ENCODE measurements at regions not wholly inside any gene's neighbourhood (a gene's known extent, or its start where the extent isn't known, plus 50 kb on each side); places are given as distances from the start of the nearest gene placed in this dataset.

DNA sequence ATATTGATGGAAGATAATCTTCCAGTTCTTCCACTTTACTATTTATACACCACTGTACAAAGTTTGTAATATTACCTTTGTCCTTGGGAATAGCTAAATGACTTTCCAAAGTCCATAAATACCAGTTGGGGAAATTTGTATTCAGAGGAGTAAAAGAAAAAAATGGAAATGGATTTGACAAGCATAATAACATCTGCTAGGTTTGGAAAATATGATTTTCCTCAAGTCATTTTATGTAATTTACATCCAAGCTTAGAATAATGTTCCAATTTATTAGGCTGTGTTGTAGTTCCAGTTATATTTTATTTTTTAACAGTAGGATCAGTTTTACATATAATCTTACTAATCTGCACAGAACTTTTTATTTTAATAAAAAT, 563.0 kb upstream of the PKDCC start:
- DNase-seq (ENCODE audit: low read depth) = no peak

GRCh38 chr2:41486948-41487347, 560.9 kb upstream of the PKDCC start:
- no peak for DNase-seq (ENCODE audit: low read depth)

DNA sequence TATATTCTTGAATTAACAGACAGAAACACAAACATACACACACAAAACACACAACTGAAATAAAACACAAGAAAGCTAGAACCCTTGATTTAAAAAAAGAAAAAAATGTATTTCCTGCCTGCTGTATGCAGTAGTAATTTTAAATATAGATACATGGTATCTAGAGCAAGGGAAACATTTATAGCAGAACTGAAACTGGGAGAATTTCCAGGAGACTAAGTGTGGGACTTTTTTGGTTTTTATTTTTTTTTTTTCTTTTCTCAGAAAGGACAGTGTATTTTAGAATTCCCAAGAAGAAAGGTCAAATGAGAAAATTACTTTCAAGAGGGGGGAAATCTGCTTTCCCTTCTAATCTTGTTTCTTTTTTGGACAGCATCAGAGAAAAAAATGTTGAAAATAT, 558.9 kb upstream of the PKDCC start:
- DNase-seq (ENCODE audit: low read depth) = no peak

DNA sequence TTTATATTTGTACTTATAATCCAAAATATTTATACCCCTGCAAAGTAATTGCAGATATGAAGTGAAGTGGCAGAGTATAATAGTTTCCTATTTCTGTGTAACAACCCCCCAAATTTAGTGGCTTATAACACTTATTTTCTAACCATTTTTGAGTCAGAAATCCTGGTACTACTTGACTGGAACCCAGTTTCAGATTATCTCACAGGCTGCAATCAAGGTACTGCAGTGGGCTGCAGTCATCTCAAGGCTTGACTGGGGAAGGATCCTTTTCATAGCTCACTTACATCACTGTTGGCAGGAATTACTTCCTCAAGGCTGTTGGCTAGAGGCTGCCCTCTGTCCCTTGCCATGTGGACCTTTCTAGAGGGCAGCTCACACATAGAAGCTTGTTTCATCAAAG, 558.2 kb upstream of the PKDCC start:
- DNase-seq (ENCODE audit: low read depth) = no peak

DNA sequence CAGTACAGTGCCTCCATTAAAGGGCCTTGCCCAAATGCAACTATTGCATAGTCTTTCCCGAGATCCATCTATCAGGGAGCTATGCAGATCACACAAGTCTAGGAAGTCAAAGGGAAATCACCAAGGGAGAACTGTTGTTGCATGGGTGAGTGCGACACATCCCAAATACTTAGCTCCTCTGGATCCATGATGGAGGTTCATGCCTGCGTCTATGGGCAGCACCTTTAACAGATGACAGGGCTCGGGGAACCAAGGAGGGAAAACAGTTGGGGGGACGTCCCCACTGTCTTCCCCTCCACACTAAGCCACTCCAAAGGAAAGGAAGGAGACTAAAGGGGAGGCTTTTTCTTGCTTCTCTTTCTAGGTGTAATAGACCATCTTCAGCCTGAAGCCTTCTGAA, 552.8 kb upstream of the PKDCC start:
- DNase-seq (ENCODE audit: low read depth) = no peak

DNA sequence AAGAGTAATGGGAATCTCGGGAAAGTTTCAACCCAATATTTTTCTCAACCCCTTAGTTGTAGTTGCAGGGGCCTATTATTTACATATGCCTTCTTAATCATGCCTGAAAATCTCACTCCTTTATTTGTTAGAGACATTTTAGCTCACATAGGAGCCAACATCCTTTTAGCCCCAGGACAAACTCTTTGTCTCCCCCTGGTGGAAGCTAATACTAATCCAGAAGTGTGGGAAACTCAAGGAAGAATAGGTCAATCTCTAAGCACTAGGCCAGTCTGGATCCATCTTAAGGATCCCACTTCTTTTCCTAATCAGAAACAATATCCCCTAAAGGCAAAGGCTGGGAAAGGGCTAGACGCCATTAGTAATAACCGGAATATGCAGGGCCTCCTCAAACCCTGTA, 550.9 kb upstream of the PKDCC start:
- DNase-seq (ENCODE audit: low read depth) = peak; percentile 1

DNA sequence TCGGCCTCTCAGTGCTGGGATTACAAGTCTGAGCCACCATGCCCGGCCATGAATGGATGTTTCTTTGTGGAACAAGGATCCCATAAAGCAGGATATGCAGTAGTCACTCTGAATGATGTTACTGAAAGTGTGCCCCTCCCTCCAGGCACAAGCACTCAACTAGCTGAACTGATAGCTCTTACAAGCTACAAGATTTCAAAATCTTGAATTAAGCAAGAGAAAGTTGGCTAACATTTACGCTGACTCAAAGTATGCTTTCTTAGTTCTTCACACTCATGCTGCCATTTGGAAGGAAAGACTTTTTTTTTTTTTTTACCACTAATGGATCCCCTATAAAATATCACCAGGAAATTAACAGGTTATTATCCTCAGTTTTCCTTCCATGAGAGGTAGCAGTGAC, 549.0 kb upstream of the PKDCC start:
- no peak for DNase-seq (ENCODE audit: low read depth)

DNA sequence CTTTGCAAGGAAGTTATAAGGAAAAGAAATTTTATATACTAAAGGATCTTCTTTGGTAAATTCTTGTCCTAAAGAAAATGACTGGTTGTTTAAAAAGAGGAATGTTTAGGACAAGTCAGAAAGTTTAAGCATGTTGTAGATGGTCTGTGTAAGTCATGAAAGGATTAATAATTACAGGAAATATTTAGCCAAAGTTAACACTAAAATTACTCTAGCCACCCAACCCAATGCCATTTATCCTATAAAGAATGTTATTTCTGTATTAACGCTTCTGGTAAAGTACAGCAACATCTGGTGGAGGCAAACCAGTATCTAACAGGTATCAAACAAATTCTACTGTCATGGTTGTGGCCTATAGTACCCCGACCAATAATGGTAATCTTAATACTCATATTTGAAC, 546.9 kb upstream of the PKDCC start:
- DNase-seq (ENCODE audit: low read depth) = no peak

DNA sequence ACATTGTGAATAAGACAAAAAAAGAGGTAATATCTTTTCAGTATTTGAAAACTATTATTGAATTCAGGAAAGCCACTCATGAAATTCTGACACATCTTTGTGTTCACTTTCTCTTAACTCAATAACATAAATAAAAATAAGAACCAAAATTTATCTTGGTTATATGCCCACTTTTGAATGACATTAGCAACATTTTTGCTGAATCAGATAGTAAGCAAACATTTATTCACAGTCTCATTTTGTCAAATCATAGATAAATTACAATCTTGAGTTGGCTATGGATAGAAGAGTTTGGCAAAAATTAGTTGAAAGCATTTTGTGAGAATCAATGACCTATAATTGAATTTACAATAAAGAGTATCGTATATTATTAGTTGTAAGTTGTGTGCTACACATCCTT, 545.1 kb upstream of the PKDCC start:
- DNase-seq (ENCODE audit: low read depth) = no peak

GRCh38 chr2:41504532-41504931, 543.3 kb upstream of the PKDCC start:
- DNase-seq (ENCODE audit: low read depth) = no peak

- DNase-seq (ENCODE audit: low read depth) = no peak
Observed at GRCh38 chr2:41510108-41510507, 537.7 kb upstream of the PKDCC start.

DNA sequence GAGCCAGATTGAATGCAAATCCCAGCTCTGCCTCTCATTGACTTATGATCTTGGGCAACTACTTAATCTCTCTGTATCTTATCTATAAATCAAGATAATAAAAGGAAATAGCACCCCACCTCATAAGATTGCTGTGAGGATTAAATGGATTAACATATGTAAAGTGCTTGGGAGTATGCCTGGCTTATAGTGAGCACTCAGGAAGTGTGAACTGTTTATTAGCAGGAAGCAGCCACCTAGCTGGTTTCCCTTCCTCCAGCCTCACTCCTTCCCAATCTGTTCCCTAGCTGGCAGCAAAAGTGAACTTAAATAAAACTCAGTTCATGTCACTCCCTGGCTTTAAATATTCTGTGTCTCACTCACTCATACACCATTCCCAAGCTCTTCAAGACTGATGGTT, 526.6 kb upstream of the PKDCC start:
- no peak for DNase-seq (ENCODE audit: low read depth)

- no peak for DNase-seq (ENCODE audit: low read depth)
Observed at GRCh38 chr2:41527525-41528323, 520.1 kb upstream of the PKDCC start.

DNA sequence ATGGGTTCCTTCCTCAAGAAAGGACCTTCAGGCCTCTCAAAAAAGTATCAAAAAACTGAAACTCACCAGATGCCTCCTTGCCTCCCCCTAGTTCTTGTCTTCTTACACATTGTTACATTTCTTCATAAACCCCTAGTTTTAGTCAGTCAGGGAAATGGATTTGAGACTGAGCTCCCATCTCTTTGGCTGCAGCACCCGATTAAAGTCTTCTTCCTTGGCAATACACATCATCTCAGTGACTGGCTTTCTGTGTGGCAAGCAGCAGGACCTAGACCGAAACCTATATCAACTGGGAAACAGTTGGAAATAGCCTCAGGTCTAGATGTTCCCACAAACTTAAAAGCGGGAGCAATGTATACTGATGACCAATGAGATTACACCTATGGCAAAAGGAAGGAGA, 512.2 kb upstream of the PKDCC start:
- no peak for DNase-seq (ENCODE audit: low read depth)

DNA sequence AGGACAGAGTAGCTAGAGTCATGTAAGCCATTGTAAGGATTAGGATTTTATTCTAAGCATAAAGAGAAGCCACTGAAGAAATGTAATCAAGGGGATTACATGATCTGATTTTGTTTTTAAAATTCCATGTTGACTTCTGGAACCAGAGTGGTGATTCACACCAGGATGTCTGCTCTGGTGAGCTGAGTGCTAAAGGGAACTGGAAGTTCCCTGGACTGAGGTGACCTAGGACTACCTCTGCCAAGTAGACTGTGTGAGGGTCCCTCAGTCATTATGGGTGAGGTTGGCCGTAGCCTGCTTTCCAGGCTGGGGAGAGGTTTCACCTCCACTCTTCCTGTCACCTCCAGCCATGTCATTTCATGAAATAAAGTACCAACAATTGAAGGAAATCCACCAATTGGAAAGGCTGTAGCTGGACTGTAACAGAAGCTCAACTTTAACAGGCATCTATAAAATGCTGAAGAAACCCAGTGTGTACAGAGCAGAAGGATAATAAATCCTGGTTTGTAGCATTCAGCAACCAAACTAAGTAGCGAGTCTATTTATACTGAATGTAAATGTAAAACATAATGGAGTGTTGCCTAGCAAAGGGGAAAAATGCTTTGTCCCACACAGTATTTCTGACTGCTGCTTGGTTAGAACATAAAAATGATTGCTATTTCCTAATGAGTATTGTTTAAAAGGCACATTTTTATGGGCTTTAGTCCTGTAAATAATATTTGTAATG, 507.4 kb upstream of the PKDCC start:
- DNase-seq (ENCODE audit: low read depth) = no peak

- DNase-seq (ENCODE audit: low read depth) = no peak
Observed at GRCh38 chr2:41543726-41544125, 504.1 kb upstream of the PKDCC start.

- DNase-seq (ENCODE audit: low read depth) = no peak
Observed at GRCh38 chr2:41544709-41545108, 503.1 kb upstream of the PKDCC start.

- no peak for DNase-seq (ENCODE audit: low read depth)
Observed at GRCh38 chr2:41546031-41546430, 501.8 kb upstream of the PKDCC start.

DNA sequence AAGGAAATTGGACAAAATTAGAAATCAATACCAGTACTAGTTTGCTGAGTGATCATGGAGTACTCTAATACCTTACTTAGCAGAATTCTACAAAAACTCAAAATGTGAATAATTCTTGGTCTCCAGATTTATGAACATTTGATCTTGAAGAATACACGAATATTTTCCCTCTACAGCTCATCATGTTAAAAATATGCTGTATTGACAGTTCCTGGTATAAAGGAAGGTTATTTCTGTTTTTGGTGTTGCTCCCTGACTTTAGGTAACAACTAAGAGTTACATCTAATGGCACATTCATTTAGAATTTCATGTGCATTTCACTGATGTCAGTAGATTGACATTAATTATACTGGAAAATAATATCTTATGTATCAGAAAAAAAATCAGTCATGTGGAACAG, 479.2 kb upstream of the PKDCC start:
- DNase-seq (ENCODE audit: low read depth) = no peak

GRCh38 chr2:41572154-41572553, 475.7 kb upstream of the PKDCC start:
- no peak for DNase-seq (ENCODE audit: low read depth)

DNA sequence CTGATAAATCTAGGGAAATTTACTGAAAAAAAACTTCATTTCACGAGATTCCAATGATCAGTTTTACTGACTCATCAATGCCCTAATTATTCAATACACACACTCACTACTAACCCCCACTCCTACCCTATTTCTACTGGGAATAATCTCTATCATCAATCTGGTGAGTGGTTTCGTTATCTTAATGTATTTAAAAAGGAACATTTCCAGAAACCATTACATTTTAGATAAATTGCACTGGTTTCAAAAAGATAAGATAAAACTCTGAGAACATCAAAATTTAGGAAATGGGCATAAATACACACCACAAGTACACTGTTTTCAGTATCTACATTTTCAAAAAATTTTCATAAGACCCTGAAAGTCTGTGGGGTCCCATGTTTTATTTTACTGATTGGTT, 471.4 kb upstream of the PKDCC start:
- no peak for DNase-seq (ENCODE audit: low read depth)

GRCh38 chr2:41579806-41580205, 468.0 kb upstream of the PKDCC start:
- peak; percentile 7 for DNase-seq (ENCODE audit: low read depth)

DNA sequence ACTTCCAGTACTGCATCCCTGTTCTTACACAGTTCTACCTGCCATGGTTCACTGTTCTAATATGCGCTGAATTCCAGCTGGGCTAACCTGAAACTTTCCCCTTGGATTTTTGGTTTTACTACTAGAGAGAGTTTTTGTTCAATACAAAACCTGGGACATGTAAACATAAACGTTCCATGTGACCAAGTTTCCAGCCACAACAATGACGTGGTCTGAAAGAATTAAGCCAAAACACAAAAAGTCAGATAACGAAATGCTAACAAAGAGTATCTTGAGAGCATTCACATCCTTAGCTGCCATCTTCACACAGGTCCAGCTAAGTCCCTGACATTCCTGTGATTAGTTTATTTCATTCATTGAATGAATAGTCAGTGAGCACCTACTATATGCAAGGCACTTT, 467.0 kb upstream of the PKDCC start:
- no peak for DNase-seq (ENCODE audit: low read depth)

GRCh38 chr2:41595240-41595639, 452.6 kb upstream of the PKDCC start:
- DNase-seq (ENCODE audit: low read depth) = no peak

All from EH (cell line).